SK-N-SH (cell line): ENCODE measurements at regions not wholly inside any gene's neighbourhood (a gene's known extent, or its start where the extent isn't known, plus 50 kb on each side); places are given as distances from the start of the nearest gene placed in this dataset.

ENCODE experiments used
- EZH2phosphoT487 ChIP-seq: fragments of 200-600 bp; sonication (generic); IDR thresholded peaks from 2 replicates; pipeline ENCODE4 v1.6.1; 2017; ENCODE audit warnings: low read depth, mixed run types, mild to moderate bottlenecking, antibody characterized with exemption, moderate library complexity, borderline replicate concordance
- MAX ChIP-seq: IDR thresholded peaks from 2 replicates; pipeline ENCODE4 v1.4.0; 2012; ENCODE audit warnings: low read depth
- MXI1 ChIP-seq: IDR thresholded peaks from 2 replicates; pipeline ENCODE4 v1.6.1; 2012; ENCODE audit warnings: mild to moderate bottlenecking, low read depth, low read length, improper control_type of control experiment
- TF ChIP-seq, protein P1 (sequence below): fragments of 200-600 bp; sonication (generic); IDR thresholded peaks from 2 replicates; pipeline ENCODE4 v1.6.1; 2017; ENCODE audit warnings: antibody characterized with exemption, mild to moderate bottlenecking, moderate library complexity

- TF ChIP-seq MXI1 (no peak), EZH2phosphoT487 (no peak), MAX (no peak)
- TF ChIP-seq, protein P1, sequence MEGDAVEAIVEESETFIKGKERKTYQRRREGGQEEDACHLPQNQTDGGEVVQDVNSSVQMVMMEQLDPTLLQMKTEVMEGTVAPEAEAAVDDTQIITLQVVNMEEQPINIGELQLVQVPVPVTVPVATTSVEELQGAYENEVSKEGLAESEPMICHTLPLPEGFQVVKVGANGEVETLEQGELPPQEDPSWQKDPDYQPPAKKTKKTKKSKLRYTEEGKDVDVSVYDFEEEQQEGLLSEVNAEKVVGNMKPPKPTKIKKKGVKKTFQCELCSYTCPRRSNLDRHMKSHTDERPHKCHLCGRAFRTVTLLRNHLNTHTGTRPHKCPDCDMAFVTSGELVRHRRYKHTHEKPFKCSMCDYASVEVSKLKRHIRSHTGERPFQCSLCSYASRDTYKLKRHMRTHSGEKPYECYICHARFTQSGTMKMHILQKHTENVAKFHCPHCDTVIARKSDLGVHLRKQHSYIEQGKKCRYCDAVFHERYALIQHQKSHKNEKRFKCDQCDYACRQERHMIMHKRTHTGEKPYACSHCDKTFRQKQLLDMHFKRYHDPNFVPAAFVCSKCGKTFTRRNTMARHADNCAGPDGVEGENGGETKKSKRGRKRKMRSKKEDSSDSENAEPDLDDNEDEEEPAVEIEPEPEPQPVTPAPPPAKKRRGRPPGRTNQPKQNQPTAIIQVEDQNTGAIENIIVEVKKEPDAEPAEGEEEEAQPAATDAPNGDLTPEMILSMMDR = no peak
Measured at GRCh38 chr12:63317286-63317846, 166.4 kb upstream of the AVPR1A start.
